ENCODE measurements at regions not wholly inside any gene's neighbourhood (a gene's known extent, or its start where the extent isn't known, plus 50 kb on each side); places are given as distances from the start of the nearest gene placed in this dataset.
"Not testable (repeated sequence)": the region's sequence is repeated elsewhere in the genome, so short reads cannot be mapped to it uniquely, and the experiment has no call there.

DNA sequence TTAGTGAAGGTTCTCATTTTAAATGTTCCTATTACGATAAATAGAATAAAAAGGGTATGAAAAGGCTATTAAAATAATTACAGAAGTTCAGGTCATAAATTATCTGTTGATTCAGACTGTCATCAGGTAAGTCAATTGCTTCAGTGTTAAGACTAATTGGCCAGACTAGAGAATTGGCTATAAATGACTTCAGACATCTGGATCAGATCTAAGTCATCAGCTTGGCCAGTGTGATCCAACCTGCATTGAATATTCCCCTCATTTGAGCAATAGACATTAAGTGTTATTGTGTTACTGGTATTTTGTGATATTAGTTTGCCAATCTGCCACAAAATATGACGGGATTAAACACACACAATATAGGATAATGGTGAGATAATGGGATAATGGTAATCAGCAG lies 377.6 kb upstream of the CITED2 start:
- no peak for DNase-seq

DNA sequence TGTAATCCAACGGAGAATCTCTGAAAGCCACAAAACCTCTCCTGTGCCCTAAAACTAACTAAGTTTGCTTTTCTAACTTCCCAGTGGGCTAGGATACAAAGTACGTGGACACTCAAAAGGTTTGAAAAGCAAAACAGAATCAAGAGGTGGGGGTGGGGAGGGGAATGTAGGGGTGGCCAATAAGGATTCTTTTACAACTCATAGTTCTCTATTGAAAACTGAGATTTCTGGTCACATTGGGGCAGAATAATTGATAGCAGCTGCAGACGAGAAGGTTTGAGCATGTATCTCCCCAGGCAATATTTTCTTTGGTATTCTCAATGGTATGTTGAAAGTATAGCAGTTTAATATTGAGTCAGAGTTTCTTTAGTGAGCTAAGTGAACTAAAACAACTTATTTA lies 376.7 kb upstream of the CITED2 start:
- DNase-seq = no peak

DNA sequence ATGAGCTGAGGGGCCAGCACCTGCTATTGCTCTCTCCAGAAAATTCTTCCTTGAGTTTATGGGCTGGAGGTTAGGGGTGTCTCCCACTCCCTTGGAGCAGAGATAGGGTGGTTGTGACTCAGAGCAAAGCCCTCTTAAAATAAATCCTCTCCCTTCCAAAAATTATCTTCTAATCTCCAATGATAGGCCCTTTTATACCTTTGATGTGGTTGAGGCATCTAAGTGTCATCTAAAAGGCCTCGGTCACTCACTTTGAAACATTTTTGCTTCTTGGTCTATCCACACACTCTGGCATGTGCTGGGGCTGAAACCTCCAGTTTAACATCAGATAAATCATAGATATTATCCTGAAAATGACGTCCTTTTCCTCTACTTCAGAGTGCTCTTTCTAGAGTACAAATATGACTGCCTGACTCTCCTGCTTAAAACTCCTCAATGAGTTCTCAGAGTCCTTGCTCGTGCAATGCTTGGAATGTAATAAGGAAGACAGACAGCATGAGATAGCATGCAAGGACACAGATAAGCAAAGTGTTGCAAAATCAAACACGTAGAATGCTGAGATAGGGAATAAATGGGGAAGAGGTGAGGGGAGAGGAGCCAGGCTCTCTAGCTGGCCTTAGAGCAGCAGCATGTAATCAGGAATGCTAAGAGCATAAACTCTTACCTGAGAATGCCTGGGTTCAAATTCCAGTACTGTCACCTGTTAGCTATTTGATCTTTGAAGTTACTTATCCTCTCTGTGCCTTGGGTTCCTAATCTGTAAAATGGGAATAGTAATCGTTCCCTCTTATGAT lies 374.1 kb upstream of the CITED2 start:
- no peak for DNase-seq

DNA sequence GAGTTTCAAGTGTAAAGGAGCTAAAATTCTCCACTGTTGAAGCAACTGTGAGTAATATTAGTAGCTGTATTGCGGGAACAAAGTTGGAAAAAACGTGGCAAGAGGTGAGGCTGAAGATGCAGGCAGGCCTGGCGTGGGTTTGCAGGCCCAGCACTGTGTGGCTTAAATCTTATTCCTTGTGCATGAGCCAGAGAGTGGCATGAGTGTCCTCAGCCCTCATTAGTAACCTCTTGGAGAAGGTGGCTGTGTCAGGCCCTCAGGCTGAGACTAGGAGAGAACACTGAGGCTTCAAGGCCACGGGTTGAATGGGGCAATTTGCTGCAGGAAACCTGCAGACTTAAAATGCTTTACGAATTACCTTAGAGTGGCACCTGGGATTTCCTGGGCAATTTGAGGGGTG lies 372.7 kb upstream of the CITED2 start:
- no peak for DNase-seq

DNA sequence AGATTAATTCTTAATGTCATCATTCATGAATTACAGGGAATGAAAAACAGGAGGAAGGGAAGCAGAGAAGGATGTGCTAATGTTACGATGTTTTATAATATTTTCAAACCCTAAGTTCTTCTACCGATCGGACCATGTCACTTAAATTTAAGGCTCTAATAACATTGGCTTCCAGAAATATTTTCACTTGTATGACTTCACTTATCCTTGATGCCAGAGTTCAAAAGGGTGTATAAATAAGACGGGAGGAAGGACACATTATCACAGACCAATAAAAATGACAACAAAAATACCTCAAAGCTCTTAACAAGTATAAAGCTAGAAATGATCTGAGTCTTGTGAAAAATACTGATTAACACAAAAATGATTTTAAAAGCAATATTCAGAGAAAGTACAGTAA lies 370.4 kb upstream of the CITED2 start:
- no peak for DNase-seq

DNA sequence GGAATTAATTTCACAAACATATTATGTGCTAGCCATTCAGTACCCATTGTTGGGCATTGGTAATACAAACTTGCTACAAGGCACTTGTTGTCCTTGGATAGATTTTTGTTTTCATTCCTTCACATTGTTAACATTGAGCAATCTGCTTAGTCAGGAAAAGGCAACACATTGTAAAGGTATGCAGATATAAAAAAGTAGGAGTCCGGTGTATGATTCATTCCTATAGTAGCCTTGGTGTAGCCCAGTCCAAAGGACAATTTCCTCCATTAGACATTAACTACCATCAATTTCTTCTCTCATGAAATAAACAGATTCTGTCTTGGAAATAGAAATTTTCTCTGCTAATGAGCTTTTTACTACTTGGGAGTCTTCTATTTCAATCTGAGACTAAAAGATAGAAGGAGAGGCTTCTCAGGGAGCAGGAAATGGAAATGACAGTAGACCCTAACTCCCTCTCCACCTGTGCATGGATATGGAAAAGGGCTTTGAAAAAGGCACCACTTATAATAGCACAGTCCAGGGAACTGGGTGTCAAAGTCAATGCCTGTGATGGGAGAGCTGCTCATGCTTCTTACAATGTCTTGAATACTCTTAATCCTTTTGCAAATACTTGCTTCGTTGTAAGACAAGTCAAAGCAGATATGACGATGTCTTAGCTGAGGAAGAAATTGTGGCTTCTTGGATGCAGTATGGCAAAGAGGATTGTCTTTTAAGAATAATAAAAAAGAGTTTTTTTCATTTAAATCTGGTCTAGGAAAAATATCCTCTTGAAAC lies 369.4 kb upstream of the CITED2 start:
- DNase-seq = no peak

DNA sequence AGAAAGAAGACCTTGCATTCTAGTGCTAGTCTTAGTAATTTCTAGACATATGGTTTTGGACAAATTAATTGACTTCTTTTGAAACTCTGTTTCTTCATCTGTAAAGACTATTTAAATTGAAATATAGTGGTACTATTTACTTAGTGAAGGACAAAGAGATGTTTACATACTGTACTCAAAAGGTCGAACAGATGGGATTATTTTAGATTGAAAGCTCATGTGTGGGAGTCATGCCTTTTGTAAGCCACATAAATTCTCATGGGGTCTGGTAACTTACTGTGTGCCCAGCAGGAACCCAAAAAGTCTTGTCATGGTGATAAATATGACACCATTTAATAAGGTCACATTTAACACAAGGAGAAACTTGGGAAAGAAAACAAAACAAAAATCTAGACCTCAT lies 368.2 kb upstream of the CITED2 start:
- DNase-seq = no peak

DNA sequence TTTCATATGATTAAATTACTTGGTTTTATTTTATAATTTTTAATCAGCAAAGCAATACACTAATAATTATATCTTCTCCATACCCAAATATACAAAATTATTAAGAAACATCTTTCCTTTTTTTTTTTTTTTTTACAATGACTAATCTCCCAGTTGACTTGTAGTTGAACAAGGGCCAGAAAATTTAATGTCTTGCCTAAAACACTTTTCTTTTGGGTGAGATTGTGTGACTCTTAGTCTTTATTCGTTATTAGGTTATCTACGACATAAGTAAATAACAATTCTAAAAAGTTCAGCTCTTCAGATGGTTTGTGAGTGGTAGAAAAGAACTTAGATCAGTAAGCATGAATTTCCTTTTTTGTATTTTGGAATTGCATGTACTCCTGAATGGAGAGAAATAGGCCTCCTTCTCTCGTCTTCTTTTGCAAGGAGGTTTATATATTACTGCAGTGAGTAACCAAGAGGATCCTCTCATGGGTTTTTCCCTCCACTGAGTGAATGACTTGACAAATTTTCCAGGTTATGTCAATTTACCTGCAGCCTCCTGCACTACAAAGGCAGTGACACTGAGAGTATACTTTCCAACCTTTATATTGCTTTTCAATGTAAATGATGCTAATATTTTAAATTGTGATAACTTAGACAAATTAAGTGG lies 364.5 kb upstream of the CITED2 start:
- no peak for DNase-seq

DNA sequence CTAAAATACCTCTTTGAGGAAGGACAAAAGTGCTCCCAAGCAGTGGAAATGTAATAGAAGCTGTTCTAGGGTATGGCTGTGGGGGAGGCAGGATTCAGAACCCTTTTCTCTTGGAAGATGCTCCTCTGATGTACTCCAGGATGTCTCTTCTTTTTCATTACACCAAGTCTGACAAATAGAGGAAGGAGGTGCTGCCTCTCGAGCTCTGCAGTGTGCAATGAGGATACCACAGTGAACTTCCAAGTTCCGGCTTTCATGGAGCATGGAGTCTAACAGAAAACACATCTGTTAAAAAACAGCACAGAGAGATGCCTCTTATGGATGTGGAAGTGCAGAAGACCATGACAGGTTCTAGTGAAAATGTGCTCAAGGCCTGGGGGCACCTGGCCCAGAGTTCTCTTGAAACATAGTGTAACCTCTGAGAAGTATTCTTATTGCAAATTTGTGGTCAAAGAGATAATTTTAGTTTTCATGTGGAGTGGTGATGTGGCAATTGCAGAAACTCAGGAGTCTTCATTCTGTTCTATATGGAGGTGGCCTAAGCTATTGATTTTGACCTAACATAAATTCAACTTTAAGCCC lies 362.0 kb upstream of the CITED2 start:
- DNase-seq = no peak

DNA sequence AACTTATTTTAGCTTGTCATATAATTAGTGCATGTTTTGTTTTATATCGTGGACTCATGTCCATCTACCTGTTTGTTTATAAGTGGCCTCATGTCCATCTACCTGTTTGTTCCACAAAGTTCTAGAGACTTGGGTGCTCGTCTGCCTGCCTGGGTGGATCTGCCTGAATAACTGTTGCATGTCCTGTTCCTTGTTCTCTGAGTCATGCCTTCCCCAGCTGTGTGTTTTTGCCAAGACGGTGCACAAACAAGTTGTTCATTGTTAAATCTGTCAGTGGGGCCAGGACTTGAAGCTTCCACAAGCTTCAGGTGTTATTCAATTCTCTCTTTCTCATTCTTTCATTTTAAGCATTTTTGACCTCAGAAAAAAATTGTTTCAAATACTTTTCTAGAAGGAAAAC lies 358.0 kb upstream of the CITED2 start:
- DNase-seq = no peak

DNA sequence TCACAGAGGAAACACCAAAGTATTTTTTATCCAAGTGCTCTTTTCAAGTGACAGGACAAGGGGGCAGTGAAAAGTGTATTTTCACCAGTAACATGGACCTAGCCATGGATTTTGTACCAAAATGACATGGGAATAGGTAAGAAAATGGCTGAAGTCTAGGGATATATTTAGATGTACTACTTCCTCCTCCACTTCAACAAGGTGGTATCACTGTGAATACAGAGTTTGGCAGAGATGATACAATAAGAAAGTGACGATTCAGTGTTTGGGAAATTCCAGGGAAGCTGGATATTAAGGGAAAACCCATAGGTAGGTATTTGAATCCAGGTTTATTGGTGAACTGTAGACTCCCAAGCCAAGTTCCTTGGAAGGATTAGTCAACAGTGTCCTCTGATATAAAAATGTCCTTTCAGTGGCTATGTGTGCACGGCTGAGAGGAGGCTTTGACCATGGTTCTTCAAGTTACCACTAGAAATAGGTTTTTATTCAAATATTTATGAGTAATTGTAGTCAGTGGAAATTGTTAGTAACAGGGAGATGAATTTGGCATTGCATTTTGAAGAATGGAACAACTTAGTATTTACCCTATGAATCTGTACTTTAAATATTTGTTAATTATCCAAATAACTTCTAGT lies 356.0 kb upstream of the CITED2 start:
- DNase-seq = no peak

DNA sequence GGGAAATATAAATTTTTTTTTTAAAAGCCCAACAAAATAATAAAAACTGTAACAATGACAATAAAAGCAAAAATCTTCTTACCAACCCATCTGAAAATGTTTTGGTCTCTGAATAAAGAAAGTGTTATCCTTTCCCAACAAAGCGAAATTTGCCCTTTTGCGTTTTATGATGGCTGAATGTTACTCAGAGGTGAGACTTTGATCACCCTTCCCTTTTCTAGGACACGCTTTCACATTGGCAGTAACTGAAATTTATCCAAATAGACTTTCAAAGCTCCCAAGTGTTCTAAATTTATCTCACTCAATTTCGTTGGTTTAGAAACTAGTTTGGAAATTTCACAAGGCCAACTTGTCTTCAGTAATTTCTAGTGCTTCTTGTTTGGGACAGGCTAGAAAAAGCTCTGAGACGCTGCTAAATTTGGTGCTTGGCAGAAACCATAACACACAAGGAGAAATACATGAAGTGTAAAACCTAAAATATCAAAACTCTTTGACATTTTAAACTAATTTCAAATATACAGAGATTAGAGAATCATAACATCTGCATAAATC lies 354.5 kb upstream of the CITED2 start:
- DNase-seq = no peak

DNA sequence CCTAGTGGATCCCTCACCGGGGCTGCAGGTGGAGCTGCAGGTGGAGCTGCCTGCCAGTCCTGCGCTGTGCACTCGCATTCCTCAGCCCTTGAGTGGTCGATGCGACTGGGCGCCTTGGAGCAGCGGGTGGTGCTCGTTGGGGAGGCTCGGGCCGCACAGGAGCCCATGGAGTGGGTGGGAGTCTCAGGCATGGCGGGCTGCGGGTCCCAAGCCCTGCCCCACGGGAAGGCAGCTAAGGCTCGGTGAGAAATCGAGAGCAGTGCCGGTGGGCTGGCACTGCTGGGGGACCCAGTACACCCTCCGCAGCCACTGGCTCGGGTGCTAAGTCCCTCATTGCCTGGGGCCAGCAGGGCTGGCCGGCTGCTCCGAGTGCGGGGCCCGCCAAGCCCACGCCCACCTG lies 351.8 kb upstream of the CITED2 start:
- DNase-seq = not testable (repeated sequence)

DNA sequence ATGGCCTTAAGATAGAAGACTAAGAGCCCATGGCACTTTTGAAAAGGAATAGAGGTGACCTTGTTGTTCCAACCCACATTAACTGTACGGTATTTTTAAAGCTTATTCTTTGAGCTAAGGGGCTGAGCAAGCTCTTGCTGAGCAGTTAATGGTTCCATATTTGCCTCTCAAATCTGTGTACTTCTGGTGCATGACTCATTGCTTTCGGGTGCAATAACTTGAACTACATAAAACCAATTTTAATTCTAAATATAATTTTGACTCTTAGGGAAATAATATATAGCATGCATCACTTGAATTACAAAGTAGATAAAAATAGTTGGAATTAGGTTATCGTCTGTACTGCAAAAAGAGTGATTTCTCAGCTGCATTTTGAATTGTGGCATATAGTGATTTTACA lies 348.1 kb upstream of the CITED2 start:
- DNase-seq = no peak

DNA sequence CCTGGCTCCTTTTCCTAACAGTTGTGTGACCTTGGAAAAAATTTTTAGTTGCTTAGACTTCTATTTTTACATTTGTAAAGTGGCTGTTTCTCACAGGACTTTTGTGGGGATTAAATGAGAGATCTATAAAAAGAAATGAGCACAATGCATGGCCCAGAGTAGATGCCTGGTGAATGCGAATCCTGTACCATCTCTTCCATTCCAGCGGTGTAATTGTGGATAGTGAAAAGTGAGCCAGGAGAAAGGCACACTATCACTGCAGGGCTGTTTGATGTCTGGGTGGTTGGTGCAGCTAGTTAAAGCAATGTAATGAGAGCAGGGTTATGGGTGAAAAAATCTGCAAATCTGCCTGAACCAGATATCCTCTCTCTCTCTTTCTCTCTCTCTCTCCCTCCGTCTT lies 347.5 kb upstream of the CITED2 start:
- no peak for DNase-seq

DNA sequence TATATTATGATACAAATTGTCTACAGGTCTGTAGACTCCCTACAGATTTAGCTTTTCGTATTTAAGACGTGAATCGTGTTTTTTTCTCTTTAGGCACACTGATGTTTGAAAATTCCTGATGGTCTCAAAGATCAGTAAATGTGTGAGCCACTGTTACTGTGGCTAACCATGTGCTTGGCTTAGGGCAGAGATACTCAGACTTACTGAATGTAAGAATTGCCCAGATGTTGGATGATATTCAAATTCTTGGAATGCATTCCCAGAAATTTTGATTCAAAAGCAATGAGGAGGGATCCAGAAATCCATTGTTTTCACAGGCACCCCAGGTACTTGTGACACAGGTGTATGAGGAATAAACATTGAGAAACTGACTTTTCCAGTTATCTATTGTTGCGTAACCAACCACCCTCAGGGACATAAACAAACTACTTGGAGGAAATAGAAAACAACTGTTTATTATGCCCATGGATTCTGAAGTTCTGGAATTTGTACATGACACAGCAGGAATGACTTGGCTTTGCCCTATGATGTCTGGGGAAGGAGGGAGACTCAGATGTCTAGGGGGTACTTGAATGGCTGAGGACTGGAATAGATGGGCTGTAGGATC lies 339.6 kb upstream of the CITED2 start:
- DNase-seq = no peak

DNA sequence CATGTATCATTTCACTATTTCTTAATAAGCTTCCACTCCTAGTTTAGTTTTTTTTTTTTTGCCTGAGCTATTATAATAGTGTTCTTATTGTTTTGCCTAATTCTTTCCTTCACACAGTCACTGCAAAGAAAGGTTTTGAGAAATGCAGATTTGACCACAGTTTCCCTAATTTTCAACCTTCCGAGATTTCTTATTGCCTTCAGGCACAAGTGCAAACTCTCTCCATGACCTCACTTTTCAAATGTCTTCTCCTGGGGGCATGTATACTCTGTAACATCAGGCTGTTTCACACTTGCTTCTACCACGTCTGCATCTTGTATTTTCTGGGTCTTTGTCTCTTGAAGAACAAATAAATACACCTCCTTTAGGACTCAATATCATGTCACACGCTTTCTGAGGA lies 339.0 kb upstream of the CITED2 start:
- no peak for DNase-seq

DNA sequence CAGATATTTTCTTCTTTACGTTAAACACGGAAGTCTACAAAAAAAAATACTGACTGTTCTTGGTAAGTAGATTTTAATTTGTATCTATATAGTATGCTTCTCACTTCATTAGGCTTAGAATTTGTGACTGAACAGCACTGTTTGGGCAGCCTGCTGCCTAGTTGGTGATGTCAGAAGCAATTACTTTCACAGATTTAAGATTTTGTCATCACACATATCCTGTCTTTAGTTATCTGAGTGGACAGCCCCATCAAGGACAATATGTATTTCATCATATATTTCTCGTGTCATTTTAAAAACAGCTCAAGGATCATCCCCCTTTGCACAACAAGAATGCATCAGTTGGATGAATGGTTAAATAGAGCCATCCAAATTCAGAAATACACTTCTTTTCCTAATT lies 338.4 kb upstream of the CITED2 start:
- DNase-seq = no peak

DNA sequence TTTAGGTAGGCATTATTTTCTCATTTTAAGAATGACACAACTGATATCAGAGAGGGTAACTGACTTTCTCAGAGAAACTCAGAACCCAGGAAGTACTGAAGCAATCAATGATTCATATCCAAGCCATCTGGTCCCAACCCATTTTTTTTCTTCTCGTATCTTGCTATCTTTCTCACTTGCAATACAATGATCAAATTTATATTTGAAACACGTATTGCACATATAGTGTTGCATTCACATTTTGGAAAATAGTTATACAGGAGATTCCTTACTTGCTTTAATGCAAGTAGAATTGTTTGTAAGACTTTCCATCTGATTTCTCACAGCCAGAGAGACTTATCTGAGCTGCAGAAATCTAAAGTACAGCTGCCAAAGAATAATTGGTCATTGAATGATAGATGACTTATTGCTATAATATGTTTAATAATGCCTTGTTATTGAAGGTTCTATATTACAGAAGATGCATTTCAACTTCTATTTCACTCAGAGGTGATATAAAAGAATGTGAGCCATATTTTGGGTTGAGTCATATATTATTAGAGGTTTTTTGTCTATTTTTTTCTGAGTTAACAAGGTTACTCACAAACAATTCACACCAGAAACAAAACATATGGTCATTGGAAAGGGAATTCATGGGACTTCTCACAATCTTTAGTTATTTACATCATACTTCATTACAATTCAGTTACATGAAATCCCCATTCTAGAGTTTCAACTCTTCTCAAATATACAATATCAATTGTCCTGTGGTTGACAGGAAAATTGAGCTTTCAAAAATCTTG lies 337.5 kb upstream of the CITED2 start:
- DNase-seq = no peak

DNA sequence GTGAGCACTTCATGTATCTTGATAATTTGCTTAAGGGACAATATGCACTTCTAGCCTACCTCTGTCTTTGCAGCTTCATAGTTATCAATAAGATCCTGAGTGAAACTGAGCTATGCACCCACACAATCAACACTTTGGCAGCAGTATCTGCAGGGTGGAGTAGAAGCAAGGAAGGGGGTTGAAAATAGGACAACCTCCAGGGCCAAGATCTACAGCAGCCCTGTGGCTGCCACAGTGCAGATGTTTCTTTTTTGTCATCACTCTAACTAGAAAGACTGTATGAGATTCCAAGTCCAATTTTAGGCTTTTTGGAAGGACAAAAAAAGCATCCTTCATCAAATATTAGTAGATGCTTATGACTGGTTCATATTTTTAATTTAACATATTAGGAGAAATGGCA lies 336.1 kb upstream of the CITED2 start:
- DNase-seq = no peak

DNA sequence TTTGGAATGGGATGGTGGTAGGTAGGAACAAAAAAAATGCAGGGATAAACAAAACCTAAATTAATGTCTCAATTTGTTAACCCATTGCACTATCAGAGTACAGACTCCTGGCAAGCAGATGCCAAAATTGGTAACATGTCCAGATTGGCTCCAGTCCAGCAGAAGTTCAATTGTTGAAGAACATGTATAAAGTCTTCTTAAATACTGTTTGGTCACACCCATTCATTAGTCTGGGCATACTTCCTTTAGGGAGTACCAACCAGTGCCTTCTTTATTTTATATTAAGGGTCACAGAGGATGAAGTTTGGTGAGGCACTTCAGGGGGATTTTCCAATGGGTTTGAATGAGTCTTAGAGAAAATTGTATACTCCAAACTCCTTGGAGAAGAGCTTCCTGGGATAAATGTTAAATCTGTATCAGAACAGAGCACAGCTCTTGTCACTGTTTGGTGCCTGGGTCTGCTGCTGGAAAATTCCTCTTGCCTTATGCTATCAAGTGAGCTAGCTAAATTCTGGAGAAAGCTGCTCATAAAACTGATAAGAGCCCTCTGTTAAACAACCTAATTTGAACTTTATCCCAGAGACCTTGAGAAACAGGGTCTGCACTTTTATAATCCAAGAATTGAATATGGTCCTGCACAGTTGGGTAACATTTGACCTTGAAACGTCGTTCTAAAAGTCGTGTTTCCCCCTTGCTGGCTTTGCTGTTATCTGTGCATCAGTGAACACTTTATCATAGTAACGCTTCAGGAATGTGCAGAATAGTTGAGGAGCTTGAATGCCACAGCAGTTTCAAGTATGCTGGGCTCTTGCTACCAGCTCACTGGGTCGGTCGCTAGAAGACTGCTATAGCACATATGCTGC lies 334.1 kb upstream of the CITED2 start:
- no peak for DNase-seq

All from CD4-positive, alpha-beta T cell treated with Interleukin-21 for 1 hour (primary cell).